PC-3 (cell line): ENCODE measurements at regions not wholly inside any gene's neighbourhood (a gene's known extent, or its start where the extent isn't known, plus 50 kb on each side); places are given as distances from the start of the nearest gene placed in this dataset.

Experiments used
- ATAC-seq: fragments of 200-7000 bp; cut with Tn5 transposase; 2 replicates; pipeline ENCODE4 v1.9.1; 2020; ENCODE audit warnings: mild to moderate bottlenecking, moderate library complexity
- BruUV-seq: library from RNA; stranded (reverse); fragments of 400-500 nt; replicated peaks from 2 replicates; lab custom pipeline; 2021; lab: Mats Ljungman, UMichigan
- CTCF ChIA-PET: fragments of 300-600 bp; sonication (Branson Sonifier 250); formaldehyde crosslinking; loops from one replicate; lab custom pipeline; 2022; ENCODE audit warnings: antibody characterized with exemption; lab: Charles Lee
- POLR2A ChIA-PET: fragments of 300-600 bp; sonication (Branson Sonifier 250); formaldehyde crosslinking; loops from one replicate; lab custom pipeline; 2022; ENCODE audit warnings: antibody characterized with exemption; ENCODE audit not compliant: unreplicated experiment; lab: Charles Lee
- DNase-seq: peaks from one replicate; pipeline ENCODE4 v3.0.0-alpha.2; 2015
- H2AFZ ChIP-seq: fragments of 300-600 bp; sonication (generic); 2 replicates; pipeline ENCODE4 v1.6.0; 2016; ENCODE audit warnings: antibody characterized with exemption, low read length
- H3F3A ChIP-seq: fragments of 300-600 bp; sonication (generic); one replicate; pipeline ENCODE4 v1.6.0; 2017; ENCODE audit warnings: antibody characterized with exemption, low read length, control low read depth, mild to moderate bottlenecking; ENCODE audit not compliant: unreplicated experiment
- H3K27ac ChIP-seq: fragments of 300-600 bp; sonication (generic); 2 replicates; pipeline ENCODE4 v1.5.1; 2016; ENCODE audit warnings: mild to moderate bottlenecking, low read length
- H3K27me3 ChIP-seq: fragments of 300-600 bp; sonication (generic); 2 replicates; pipeline ENCODE4 v1.6.1; 2016; ENCODE audit warnings: low read length, mixed read lengths
- H3K36me3 ChIP-seq: fragments of 300-600 bp; sonication (generic); 2 replicates; pipeline ENCODE4 v1.6.1; 2016; ENCODE audit warnings: low read depth, mixed run types, low read length, mixed read lengths
- H3K4me1 ChIP-seq: fragments of 300-600 bp; sonication (generic); 2 replicates; pipeline ENCODE4 v1.5.1; 2016; ENCODE audit warnings: low read length; ENCODE audit not compliant: insufficient read depth
- H3K4me2 ChIP-seq: fragments of 300-600 bp; sonication (generic); 2 replicates; pipeline ENCODE4 v1.6.0; 2016; ENCODE audit warnings: low read length
- H3K4me3 ChIP-seq: fragments of 300-600 bp; sonication (generic); 2 replicates; pipeline ENCODE4 v1.5.1; 2016; ENCODE audit warnings: mild to moderate bottlenecking, low read length, mixed read lengths
- H3K79me2 ChIP-seq: fragments of 300-600 bp; sonication (generic); 2 replicates; pipeline ENCODE4 v1.6.1; 2017; ENCODE audit warnings: low read length, mixed read lengths
- H3K9ac ChIP-seq: fragments of 300-600 bp; sonication (generic); 2 replicates; pipeline ENCODE4 v1.6.0; 2016; ENCODE audit warnings: mild to moderate bottlenecking, low read length
- H3K9me2 ChIP-seq: fragments of 300-600 bp; sonication (generic); replicated peaks from 2 replicates; pipeline ENCODE4 v1.6.1; 2016; ENCODE audit warnings: mixed run types, low read length, mixed read lengths
- H3K9me3 ChIP-seq: fragments of 300-600 bp; sonication (generic); 2 replicates; pipeline ENCODE4 v1.6.1; 2016; ENCODE audit warnings: low read length, mixed read lengths
- H4K20me1 ChIP-seq: fragments of 300-600 bp; sonication (generic); 2 replicates; pipeline ENCODE4 v1.6.1; 2016; ENCODE audit warnings: low read length, mixed read lengths
- CTCF ChIP-seq: fragments of 300-600 bp; sonication (generic); conservative IDR thresholded peaks from 2 replicates; pipeline ENCODE4 v1.5.1; 2017; ENCODE audit warnings: antibody characterized with exemption, low read depth, mild to moderate bottlenecking, low read length
- EZH2 ChIP-seq: fragments of 300-600 bp; sonication (generic); IDR thresholded peaks from one replicate; pipeline ENCODE4 v1.6.1; 2017; ENCODE audit warnings: antibody characterized with exemption, mild to moderate bottlenecking, low read length; ENCODE audit not compliant: unreplicated experiment
- EZH2phosphoT487 ChIP-seq: fragments of 300-600 bp; sonication (generic); IDR thresholded peaks from 2 replicates; pipeline ENCODE4 v1.6.1; 2018; ENCODE audit warnings: mild to moderate bottlenecking, antibody characterized with exemption, low read length, borderline replicate concordance
- intact Hi-C: fragments of 100-400 bp; cut with micrococcal nuclease; formaldehyde crosslinking; loops from 2 replicates; pipeline ENCODE4 v1.9.0; 2023

GRCh38 chr5:8695902-8696845, 827.2 kb downstream of the MTRR start:
- POLR2A ChIA-PET = no interaction called here
- H3K4me2 ChIP-seq = no peak overlapping the region
- H3K27ac ChIP-seq = no peak overlapping the region
- TF ChIP-seq EZH2 (no peak), CTCF (no peak), EZH2phosphoT487 (no peak)
- no peak overlapping the region for H3K4me3 ChIP-seq
- intact Hi-C loops = no loop called here
- no peaks in the 10 kb centered on the region for H3K9me2 ChIP-seq
- DNase-seq = no peak
- no peaks in the 10 kb centered on the region for H3K79me2 ChIP-seq
- H3K9ac ChIP-seq = no peak overlapping the region
- H3K27me3 ChIP-seq = no peaks in the 10 kb centered on the region
- H2AFZ ChIP-seq = no peak overlapping the region
- no peaks in the 10 kb centered on the region for H3K36me3 ChIP-seq
- no peaks in the 10 kb centered on the region for H3F3A ChIP-seq
- H3K4me1 ChIP-seq = no peaks in the 10 kb centered on the region
- H3K9me3 ChIP-seq = no peaks in the 10 kb centered on the region
- CTCF ChIA-PET = no interaction called here
- no peak for ATAC-seq
- no TSS peak for BruUV-seq
- no peaks in the 10 kb centered on the region for H4K20me1 ChIP-seq

- ChIA-PET CTCF (no interaction called here), POLR2A (no interaction called here)
- Histone ChIP-seq H3K79me2 (no peaks in the 10 kb centered on the region), H3K9ac (no peak overlapping the region), H3K36me3 (no peaks in the 10 kb centered on the region), H3K4me2 (no peak overlapping the region), H3F3A (no peaks in the 10 kb centered on the region), H3K27me3 (no peaks in the 10 kb centered on the region), H3K27ac (no peak overlapping the region), H2AFZ (no peak overlapping the region), H4K20me1 (no peaks in the 10 kb centered on the region), H3K4me1 (no peaks in the 10 kb centered on the region), H3K9me2 (no peaks in the 10 kb centered on the region), H3K4me3 (no peak overlapping the region), H3K9me3 (no peaks in the 10 kb centered on the region)
- no peak for ATAC-seq
- no peak for DNase-seq
- intact Hi-C loops = no loop called here
- BruUV-seq = no TSS peak
- no peak for TF ChIP-seq EZH2
- no peak for TF ChIP-seq CTCF
- TF ChIP-seq EZH2phosphoT487 = no peak
These were observed 831.3 kb downstream of the MTRR start for GRCh38 chr5:8700222-8700621.

- ChIA-PET CTCF (no interaction called here), POLR2A (no interaction called here)
- Histone ChIP-seq H4K20me1 (no peaks in the 10 kb centered on the region), H3K4me2 (no peak overlapping the region), H3K9ac (no peak overlapping the region), H3K4me3 (no peak overlapping the region), H3F3A (no peaks in the 10 kb centered on the region), H3K36me3 (no peaks in the 10 kb centered on the region), H2AFZ (no peak overlapping the region), H3K4me1 (no peaks in the 10 kb centered on the region), H3K27ac (no peak overlapping the region), H3K9me2 (no peaks in the 10 kb centered on the region), H3K9me3 (no peaks in the 10 kb centered on the region), H3K79me2 (no peaks in the 10 kb centered on the region), H3K27me3 (no peaks in the 10 kb centered on the region)
- no peak for ATAC-seq
- intact Hi-C loops = no loop called here
- DNase-seq = no peak
- no TSS peak for BruUV-seq
- TF ChIP-seq EZH2phosphoT487 (no peak), EZH2 (no peak), CTCF (no peak)
These were observed 831.7 kb downstream of the MTRR start for GRCh38 chr5:8700671-8701070.
